NCI-H748 (cell line): ENCODE measurements at regions not wholly inside any gene's neighbourhood (a gene's known extent, or its start where the extent isn't known, plus 50 kb on each side); places are given as distances from the start of the nearest gene placed in this dataset.

ENCODE experiments used
- DNase-seq: peaks from one replicate; lab custom pipeline; 2025; ENCODE audit not compliant: unreplicated experiment; lab: John Stamatoyannopoulos, UW

GRCh38 chr6:8731874-8732273 lies 296.5 kb upstream of the SLC35B3 start:
- DNase-seq = no peak

DNA sequence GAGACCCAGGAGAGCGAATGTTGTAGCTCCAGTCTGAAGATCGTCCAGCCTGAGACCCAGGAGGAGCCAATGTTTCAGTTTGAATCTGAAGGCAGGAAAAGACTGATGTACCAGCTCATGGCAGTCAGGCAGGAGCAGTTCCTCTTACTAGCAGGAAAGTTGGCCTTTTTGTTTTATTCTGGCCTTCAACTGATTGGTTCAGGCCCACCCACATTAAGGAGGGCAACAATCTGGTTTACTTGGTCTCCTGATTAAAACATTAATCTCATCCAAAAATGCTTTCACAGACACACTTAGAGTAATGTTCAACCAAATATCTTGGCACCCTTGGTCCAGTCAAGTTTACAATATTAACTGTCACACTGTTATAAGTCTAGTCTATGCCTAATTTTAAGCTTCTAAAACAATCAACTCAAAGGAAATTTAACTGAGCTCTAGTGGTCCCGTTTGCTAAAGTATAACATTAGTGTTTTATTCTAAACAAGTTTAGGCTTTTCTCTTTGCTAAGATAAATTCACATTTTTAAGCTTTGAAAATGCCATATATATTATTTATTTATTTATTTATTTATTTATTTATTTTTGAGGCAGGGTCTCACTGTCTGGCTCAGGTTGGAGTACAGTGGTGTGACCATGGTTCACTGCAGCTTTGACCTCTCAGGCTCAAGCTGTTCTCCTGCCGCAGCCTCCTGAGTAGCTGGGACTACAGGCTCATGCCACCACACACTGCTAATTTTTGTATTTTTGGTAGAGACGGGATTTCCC lies 275.5 kb upstream of the SLC35B3 start:
- DNase-seq = no peak

DNA sequence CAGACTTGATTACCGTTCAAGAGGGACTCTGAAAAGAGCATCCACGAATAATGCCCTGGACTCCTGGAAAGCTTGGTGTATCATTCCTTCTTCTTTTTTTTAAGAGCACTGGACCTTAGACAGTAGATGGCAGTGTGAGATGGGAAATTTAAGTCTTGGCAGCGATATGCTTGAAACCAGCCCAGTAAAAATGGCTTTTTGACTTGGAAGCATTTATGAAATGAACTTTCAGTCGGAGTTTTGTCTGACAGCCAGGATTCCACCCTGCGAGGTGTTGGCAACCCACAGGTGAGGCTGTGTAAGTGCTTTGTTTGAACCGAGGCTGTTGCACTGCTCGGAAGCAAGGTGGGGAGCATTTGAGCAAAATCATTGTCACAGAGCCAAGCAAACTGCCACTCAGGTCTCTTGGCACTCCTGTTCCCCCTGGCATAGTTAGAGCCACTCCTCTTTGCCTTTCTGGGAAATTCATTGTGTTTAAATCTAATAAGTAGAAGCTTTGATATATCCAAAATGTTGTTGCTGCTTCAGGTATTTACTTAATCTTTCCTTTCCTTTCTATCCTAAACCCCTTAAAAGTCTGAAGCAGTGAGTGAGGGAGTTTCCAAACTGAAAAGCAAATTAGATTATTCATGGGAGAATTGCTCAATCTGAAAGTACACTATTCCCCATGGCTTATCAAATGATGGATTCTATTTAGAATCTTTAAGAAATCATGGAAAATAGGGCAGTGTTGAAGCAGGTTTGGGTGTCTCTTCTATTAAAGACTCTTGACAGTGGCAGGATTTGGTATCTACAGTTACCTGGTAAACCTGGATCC lies 272.8 kb upstream of the SLC35B3 start:
- DNase-seq = peak; percentile 87

DNA sequence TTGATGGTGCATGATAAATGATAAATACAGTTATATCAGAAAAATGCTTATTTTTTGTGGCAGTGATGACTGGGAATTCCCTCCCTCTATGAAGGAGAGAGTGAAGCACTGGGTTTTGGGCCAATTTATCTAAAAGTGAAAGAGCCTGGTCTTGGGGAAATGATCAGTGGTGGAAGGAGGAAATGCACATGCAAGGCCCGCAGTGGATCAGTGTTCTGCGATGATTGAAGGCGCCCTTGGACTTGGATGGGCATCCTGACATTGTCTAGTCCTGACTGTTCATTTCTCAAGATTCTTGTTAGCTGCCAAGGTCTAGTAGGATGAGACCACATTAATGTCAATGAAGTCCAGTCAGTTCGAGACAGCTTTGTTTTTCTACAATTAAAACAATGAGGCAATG lies 272.0 kb upstream of the SLC35B3 start:
- no peak for DNase-seq

DNA sequence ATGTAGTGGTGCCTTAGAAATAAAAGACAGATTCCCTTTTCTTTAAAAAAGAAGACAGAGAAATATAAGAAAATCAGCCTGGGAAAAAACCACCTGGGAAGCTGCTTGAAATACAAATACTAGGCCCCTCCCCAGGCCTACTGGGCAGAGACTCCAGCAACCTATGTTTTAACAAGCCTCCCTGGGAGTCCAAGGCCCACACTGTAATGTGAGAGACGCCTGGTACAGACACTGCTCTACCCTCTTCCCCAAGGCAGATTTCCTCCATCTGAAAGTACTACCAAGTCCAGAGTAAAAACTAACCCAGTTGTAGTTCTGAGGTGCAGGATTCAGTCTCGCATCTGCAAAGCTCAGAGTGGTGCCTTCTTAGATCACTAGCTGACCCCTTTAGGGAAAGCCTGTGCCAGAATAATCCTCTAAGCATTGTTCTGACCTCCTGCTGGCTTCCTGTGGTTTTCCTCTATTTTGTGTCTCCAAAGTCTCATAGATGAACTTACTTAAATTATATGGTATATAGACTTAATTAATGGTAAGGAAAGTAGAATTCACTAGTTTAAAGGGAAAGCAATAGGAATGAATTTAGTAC lies 270.2 kb upstream of the SLC35B3 start:
- DNase-seq = no peak

- DNase-seq = no peak
Measured at GRCh38 chr6:8703059-8703458, 267.7 kb upstream of the SLC35B3 start.

- DNase-seq = no peak
Measured at GRCh38 chr6:8688821-8689220, 253.5 kb upstream of the SLC35B3 start.

DNA sequence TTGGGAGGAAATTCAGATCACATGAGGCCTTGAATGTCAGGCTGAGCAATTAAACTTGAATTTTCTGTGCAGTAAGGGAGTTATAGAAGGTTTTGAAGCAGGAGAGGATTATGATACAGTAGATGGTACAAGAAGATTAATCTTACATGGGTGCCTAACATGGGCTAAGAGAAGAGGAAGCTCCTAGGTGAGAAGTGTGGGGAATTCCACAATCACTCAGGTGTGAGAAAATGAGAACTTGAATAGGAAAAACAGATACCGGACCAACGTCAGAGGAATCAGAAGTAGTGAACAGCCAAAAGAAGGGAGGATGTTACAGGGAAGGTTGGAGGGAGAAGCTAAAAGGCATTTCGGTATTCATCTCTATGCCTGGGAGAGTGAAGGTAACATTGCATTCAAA lies 250.7 kb upstream of the SLC35B3 start:
- DNase-seq = no peak

DNA sequence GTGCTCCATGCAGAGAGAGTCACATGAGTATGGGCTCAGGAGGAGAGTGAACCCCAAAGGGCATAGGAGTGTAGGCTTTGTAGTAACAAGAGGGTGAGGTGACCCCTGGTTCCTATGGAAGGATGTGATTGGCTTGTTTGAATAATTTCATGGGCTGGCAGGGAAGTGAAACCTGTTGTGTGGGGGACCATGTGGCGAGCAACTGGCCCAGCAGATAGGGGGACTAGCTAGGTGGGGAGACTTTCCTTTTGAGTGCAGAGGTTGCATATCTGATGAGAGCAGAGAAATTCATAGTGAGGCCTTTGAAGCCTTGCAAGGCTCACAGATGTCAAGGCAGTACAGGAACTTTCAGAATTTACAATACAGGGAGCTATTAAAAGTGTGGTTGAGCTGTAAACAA lies 247.9 kb upstream of the SLC35B3 start:
- DNase-seq = no peak

DNA sequence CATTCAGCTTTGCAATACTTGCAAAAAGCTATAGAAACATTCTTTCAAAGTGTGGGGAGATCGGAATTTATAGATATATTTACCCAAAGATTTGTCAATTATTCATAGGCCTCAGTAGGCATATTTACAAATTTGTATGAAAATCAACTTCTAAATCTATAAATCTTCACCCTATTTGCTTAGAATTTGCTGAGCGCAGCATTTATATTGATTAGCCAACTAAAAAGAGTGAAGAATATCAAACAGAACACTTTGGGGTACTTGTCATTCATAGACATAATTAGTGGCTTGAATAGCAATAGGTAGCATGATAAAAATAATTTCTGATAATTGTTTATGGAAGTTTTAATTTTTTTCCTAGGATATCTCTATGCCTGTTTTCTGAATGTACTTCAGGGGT lies 244.5 kb upstream of the SLC35B3 start:
- DNase-seq = no peak

DNA sequence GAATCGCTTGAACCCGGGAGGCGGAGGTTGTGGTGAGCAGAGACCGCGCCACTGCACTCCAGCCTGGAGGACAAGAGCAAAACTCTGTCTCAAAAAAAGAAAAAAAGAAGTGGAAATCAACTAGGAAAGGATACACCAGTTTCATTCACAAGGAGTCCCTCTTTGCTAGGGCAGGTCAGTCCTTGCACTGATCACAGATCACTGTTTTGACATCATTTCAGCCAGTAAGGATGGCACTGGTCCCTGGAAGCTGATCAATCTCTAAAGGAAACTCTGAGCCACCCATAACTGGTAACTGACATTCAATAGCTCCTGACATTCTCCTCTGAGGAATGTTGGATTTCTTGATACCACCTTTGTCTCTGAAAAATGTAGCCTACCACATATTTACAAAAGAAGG lies 243.1 kb upstream of the SLC35B3 start:
- no peak for DNase-seq

DNA sequence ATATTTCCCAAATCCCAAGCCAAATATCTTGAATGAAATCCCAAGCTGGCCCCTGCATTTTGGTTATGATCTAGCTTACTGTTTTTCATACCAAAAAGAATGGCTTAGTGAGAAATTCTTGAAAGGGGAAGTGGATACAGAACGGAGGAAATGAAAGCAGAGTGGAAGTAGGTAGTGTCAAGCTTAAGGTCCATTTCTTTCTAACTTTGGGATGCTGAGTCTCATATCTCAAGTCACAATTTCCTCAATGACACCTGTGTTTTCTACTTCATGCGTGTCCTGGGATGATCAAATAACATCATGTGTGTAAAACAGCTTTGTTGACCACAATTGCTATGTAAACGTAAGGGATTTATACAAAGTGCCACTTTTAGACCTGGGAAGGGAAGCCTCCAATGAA lies 238.8 kb upstream of the SLC35B3 start:
- peak; percentile 48 for DNase-seq

DNA sequence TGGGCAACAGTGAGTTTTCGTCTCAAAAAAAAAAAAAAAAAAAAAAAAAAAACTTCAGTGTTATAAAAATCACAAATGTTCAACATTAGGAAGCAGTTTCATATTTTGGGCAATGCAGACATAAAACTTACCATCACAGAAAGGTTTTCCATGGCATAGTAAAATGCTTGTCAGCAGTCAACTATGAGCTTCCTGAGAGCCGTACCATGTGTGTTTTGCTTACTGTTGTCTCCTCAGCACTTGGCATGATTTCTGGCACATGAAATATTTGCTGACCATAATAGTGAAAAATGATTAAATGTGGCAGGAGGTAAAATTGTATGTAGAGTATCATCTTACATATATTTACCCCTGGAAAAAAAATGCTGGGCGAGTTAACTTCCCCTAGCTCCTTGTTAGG lies 237.5 kb upstream of the SLC35B3 start:
- no peak for DNase-seq

- peak; percentile 79 for DNase-seq
Measured at GRCh38 chr6:8670792-8671191, 235.4 kb upstream of the SLC35B3 start.

DNA sequence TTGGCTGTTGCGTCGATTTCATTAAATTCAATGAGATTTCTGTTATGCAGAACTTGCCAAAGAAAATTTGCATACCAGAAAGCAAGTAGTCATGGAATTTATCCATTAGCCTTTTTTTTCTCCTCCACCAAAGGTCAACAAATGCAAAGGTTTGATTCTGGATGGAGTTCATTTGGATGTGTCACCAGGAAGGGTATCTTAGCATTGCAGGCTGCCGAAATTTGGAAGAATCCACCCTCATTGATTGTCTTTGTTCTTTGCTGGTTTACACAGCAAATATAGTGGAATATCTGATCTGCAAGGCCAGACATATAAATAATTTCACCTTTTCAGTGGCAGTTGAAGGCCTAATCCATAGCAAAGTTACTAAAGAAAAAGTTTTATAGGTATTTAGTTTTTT lies 229.4 kb upstream of the SLC35B3 start:
- DNase-seq = no peak

GRCh38 chr6:8664070-8664469 lies 228.7 kb upstream of the SLC35B3 start:
- no peak for DNase-seq

DNA sequence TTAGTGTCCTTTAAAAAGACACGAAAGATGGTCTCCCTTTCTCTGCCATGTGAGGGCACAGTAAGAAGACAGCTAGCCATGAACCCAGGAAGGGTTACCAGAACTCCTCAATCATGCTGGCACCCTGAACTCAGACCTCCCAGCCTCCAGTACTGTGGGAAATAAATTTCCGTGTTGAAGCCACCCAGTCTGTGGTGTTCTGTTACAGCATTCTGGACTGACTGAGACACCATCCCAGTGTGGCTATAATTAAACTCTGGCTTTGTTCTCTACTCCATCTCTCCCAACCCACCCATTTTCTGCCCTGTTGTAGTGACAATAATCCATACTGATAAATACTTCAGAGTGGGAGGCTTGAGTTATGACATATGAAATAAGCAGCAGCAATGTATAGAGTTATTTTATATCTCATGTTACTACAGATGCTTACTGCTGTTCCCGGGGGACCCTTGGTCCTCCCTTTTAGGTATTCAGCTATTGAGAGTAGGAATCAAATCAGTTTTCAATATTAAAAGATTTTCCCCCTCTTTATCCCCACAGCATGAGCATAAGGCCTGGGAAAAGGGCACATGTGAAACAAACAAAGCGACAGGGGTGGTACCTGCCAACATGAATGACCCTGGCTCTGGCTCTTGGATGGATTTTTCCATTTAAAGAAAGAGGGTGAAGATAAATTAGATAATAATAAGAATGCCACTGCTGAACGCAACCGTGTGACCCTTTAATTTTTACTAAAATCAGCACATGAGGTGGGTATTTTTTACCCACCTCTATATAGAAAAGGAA lies 224.3 kb upstream of the SLC35B3 start:
- DNase-seq = no peak

DNA sequence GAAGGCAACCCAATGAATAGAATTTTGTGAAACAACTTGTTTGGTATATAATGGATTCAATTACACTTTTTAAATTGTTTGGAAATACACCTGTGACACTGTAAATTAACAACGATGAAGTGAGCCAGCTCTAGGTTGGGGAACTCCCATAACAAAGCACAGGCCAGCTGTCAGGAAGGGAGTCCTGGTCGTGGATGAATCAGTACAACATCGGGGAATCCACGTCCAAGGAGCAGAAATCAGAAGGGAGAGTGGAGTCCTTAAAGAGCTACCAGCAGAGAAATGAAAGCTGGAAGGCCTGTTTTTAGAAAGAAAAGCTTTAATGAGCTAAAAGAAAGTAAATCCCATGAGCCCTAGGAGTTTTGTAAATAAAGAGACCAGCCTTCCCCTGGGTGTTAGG lies 223.1 kb upstream of the SLC35B3 start:
- peak; percentile 73 for DNase-seq

DNA sequence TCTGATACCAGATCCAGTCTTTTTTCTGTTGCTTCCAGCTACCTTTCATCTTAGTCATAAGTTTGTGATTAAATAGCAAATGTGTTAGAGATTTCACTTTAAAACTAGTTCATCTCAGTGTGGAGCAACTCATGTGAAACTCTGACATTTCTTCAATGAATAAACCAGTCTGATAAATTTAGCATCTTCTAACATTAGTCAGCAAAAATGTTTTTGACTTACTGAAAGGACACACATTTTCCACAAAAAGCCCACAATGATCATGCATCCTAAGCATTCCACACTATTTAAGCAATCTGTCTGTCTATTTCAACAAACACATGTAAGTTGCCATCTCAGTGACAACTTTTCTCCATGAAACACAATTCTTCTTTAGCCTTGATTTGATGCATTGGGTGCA lies 222.2 kb upstream of the SLC35B3 start:
- DNase-seq = no peak

DNA sequence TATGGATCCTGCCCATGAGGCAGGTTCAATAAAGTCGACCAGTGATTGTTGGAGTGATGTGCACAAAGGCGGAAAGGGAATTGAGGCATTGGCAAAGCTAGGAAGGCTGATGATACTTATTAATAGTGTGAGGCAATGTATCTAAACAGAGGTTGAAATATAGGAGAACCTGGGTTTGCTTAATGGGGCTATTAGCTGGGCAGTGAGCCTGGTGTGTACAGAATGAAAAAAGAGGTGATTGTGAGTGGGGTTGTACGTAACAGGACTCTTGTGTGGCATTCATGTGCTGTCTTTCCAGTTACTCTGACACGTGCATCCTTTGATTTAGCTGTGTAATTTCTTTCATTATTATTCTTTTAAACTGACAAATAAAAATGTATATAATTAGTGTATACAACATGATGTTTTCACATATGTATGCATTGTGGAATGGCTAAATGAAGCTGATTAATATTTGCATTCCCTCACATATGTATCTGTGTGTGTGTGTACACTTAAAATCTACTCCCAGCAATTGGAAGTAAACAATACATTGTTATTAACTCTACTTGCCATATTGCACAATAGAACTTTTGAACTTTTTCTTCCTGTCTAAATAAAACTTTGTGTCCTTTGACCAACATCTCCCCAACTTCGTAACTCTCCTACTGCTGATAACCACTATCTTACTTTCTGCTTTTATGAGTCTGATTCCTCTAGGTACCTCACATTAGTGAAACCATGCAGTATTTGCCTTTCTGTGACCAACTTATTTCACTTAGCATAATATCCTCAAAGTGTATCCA lies 220.5 kb upstream of the SLC35B3 start:
- DNase-seq = no peak

GRCh38 chr6:8652710-8653109 lies 217.4 kb upstream of the SLC35B3 start:
- DNase-seq = no peak
